Motor neuron (in vitro differentiated cells): ENCODE measurements at regions not wholly inside any gene's neighbourhood (a gene's known extent, or its start where the extent isn't known, plus 50 kb on each side); places are given as distances from the start of the nearest gene placed in this dataset.
"Not testable (repeated sequence)": the region's sequence is repeated elsewhere in the genome, so short reads cannot be mapped to it uniquely, and the experiment has no call there.

Experiments used
- ATAC-seq, 8 experiments: fragments of 200-7000 bp; cut with Tn5 transposase; replicated peaks in 6 of 8; 2 replicates each; pipeline ENCODE4 v1.8.0; 2021; ENCODE audit warnings: mild to moderate bottlenecking in 8 of 8, moderate library complexity in 8 of 8
- H3K27ac ChIP-seq, 2 donors: fragments of 250-450 bp; sonication (Bioruptor Pico); 2 replicates each; pipeline ENCODE4 v1.9.0; 2021; ENCODE audit warnings: antibody characterized with exemption in 2 of 2, mild to moderate bottlenecking in 2 of 2, moderate library complexity in 1 of 2
- H3K4me1 ChIP-seq, 2 donors: fragments of 250-450 bp; sonication (Bioruptor Pico); replicated peaks in 1 of 2; 2 replicates each; pipeline ENCODE4 v1.6.1; 2021; ENCODE audit warnings: antibody characterized with exemption in 2 of 2, mild to moderate bottlenecking in 2 of 2, moderate library complexity in 1 of 2
- H3K4me3 ChIP-seq, 5 donors: fragments of 250-450 bp; sonication (Bioruptor Pico); 2 replicates each; pipeline ENCODE4 v1.9.0; 2021; ENCODE audit warnings: antibody characterized with exemption in 5 of 5, mild to moderate bottlenecking in 5 of 5, moderate library complexity in 4 of 5
- WGBS, 10 experiments: fragments of 450-650 bp; shearing (Covaris generic); methylation state at CpG; one replicate each; pipeline ENCODE4 v1.0.0; 2022; 5-methylcytosine and 5-hydroxymethylcytosine counted together
- in situ Hi-C, 9 experiments: fragments of 400-800 bp; cut with MboI; loops; one replicate each; pipeline ENCODE4 v1.15.0; 2021; ENCODE audit warnings: low sequenced_read_pairs in 9 of 9, low pct_unique_long_range_greater_than_20kb in 2 of 9; ENCODE audit not compliant: unreplicated experiment in 9 of 9

- 0 to 100% (median 59%) methylated on average over 1 to 3 of the region's 3 CpGs; no CpG with 5 or more reads in 1 of the 10 experiments for WGBS, 10 experiments
- H3K27ac ChIP-seq, result no peak overlapping the region
- in situ Hi-C loops, result no loop called here
Measured at GRCh38 chr5:83404182-83404716, 67.3 kb upstream of the VCAN start.

GRCh38 chr5:83405662-83406061 lies 65.9 kb upstream of the VCAN start:
- in situ Hi-C loops, result no loop called here
- no peak overlapping the region for H3K27ac ChIP-seq
- ATAC-seq, result no peak
- H3K4me3 ChIP-seq, result no peak overlapping the region
- H3K4me1 ChIP-seq, result peaks cover 6 to 17% of the 10 kb centered on the region in 2 donors
- 8 to 94% (median 80%) methylated on average over 1 to 3 of the region's 3 CpGs; no CpG with 5 or more reads in 2 of the 10 experiments for WGBS, 10 experiments

More at GRCh38 chr5:83404182-83404716, 67.3 kb upstream of the VCAN start:
- ATAC-seq, result peak in 5 of 8 experiments; percentile 66 to 79 (median 74)
- peaks cover 12 to 25% of the 10 kb centered on the region in 2 donors for H3K4me1 ChIP-seq
- H3K4me3 ChIP-seq, result no peak overlapping the region

- ATAC-seq, result no peak
- no peak overlapping the region for H3K4me3 ChIP-seq
- H3K4me1 ChIP-seq, result peaks cover under 1 to 6% of the 10 kb centered on the region in 2 donors
- in situ Hi-C loops, result no loop called here
- no peak overlapping the region for H3K27ac ChIP-seq
Measured at GRCh38 chr5:83406906-83407305, 64.6 kb upstream of the VCAN start.

GRCh38 chr5:83407931-83408330 lies 63.6 kb upstream of the VCAN start:
- no peak for ATAC-seq
- in situ Hi-C loops, result no loop called here

GRCh38 chr5:83408719-83409118 lies 62.8 kb upstream of the VCAN start:
- in situ Hi-C loops, result no loop called here
- 0 to 100% (median 74%) methylated on average over 1 to 2 of the region's 2 CpGs; no CpG with 5 or more reads in 6 of the 10 experiments for WGBS, 10 experiments
- no peak overlapping the region for H3K4me3 ChIP-seq
- peaks cover 0 to 4% of the 10 kb centered on the region in 2 donors for H3K4me1 ChIP-seq
- ATAC-seq, result no peak
- H3K27ac ChIP-seq, result no peak overlapping the region

More at GRCh38 chr5:83407931-83408330, 63.6 kb upstream of the VCAN start:
- Histone ChIP-seq H3K27ac (no peak overlapping the region), H3K4me1 (peaks cover 0 to 4% of the 10 kb centered on the region in 2 donors), H3K4me3 (no peak overlapping the region)

- H3K27ac ChIP-seq, in situ Hi-C loops, H3K4me3 ChIP-seq, H3K4me1 ChIP-seq, ATAC-seq: not testable (repeated sequence)
- 22 to 100% (median 75%) methylated on average over 1 to 2 of the region's 2 CpGs; no CpG with 5 or more reads in 1 of the 10 experiments for WGBS, 10 experiments
Measured at GRCh38 chr5:83409776-83410175, 61.8 kb upstream of the VCAN start.

- H3K27ac ChIP-seq, H3K4me3 ChIP-seq, ATAC-seq, H3K4me1 ChIP-seq, in situ Hi-C loops: not testable (repeated sequence)
- 20 to 96% (median 81%) methylated on average over 1 to 3 of the region's 3 CpGs; no CpG with 5 or more reads in 2 of the 10 experiments for WGBS, 10 experiments
Measured at GRCh38 chr5:83410319-83410718, 61.2 kb upstream of the VCAN start.

- Histone ChIP-seq H3K4me1 (peaks cover 0 to 5% of the 10 kb centered on the region in 2 donors), H3K4me3 (no peak overlapping the region), H3K27ac (no peak overlapping the region)
- 0 to 100% (median 63%) methylated on average over 1 of the region's 1 CpG; no CpG with 5 or more reads in 2 of the 10 experiments for whole genome bisulfite sequencing, 10 experiments
- ATAC-seq, result peak in 1 of 8 experiments; percentile 19
- in situ Hi-C loops, result no loop called here
Measured at GRCh38 chr5:83414601-83415000, 56.9 kb upstream of the VCAN start.

- no peak for ATAC-seq
- H3K4me3 ChIP-seq, result no peak overlapping the region
- WGBS, 10 experiments, result 70 to 100% (median 83%) methylated on average over 1 of the region's 1 CpG; no CpG with 5 or more reads in 5 of the 10 experiments
- in situ Hi-C loops, result no loop called here
- no peak overlapping the region for H3K27ac ChIP-seq
- peaks cover 0 to 5% of the 10 kb centered on the region in 2 donors for H3K4me1 ChIP-seq
Measured at GRCh38 chr5:83417884-83418283, 53.7 kb upstream of the VCAN start.

GRCh38 chr5:83418356-83419321 lies 52.9 kb upstream of the VCAN start:
- H3K27ac ChIP-seq, result no peak overlapping the region
- peaks cover 0 to 5% of the 10 kb centered on the region in 2 donors for H3K4me1 ChIP-seq
- 20 to 84% (median 65%) methylated on average over 1 to 12 of the region's 12 CpGs for WGBS, 10 experiments
- peak in 3 of 8 experiments; percentile 9 to 60 (median 44) for ATAC-seq
- H3K4me3 ChIP-seq, result no peak overlapping the region
- in situ Hi-C loops, result no loop called here
